Dendritic cell treated with granulocyte-macrophage colony-stimulating factor and Interleukin-4, amounts not matched to agents 40 ng/mL and 50 ng/mL, for 4 days (primary cell): ENCODE measurements at regions not wholly inside any gene's neighbourhood (a gene's known extent, or its start where the extent isn't known, plus 50 kb on each side); places are given as distances from the start of the nearest gene placed in this dataset.

Experiments
- H3K27ac Mint-ChIP-seq: one replicate; pipeline ENCODE4 v1.8.0; 2022; ENCODE audit warnings: mild to moderate bottlenecking, mixed read lengths
- H3K27me3 Mint-ChIP-seq: one replicate; pipeline ENCODE4 v1.8.0; 2022; ENCODE audit warnings: mild to moderate bottlenecking, mixed read lengths
- H3K36me3 Mint-ChIP-seq: one replicate; pipeline ENCODE4 v1.8.0; 2022; ENCODE audit warnings: low read depth, mixed read lengths
- H3K4me1 Mint-ChIP-seq: one replicate; pipeline ENCODE4 v1.8.0; 2022; ENCODE audit warnings: low read depth, mixed read lengths
- H3K4me3 Mint-ChIP-seq: one replicate; pipeline ENCODE4 v1.8.0; 2022; ENCODE audit warnings: mild to moderate bottlenecking, moderate library complexity, mixed read lengths
- H3K9me3 Mint-ChIP-seq: one replicate; pipeline ENCODE4 v1.8.0; 2022; ENCODE audit warnings: mixed read lengths
- intact Hi-C: fragments of 100-400 bp; cut with micrococcal nuclease; formaldehyde crosslinking; loops from one replicate; pipeline ENCODE4 v1.15.0; 2022

DNA sequence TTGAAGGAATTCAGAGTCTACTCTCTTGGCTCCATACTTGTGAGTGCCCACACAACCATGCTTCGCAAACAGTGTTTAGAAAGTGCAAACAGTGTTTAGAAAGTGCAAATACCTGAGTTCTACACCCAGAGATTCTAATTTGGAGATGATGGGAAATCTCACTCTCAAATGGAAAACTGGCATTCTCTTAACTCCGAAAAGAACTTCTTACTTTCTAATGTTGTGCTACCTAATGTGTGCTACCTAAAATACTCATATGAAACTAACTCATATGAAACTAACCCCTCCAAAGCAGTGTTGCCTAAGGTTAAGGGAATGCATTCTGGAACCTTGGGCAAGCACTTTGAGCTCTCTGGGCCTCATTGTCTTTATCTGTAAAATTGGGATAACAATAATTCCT, 55.5 kb upstream of the ZNF366 start:
- Mint-ChIP-seq H3K4me1 (no peaks in the 10 kb centered on the region), H3K27ac (no peak overlapping the region), H3K27me3 (peaks cover 5% of the 10 kb centered on the region)

DNA sequence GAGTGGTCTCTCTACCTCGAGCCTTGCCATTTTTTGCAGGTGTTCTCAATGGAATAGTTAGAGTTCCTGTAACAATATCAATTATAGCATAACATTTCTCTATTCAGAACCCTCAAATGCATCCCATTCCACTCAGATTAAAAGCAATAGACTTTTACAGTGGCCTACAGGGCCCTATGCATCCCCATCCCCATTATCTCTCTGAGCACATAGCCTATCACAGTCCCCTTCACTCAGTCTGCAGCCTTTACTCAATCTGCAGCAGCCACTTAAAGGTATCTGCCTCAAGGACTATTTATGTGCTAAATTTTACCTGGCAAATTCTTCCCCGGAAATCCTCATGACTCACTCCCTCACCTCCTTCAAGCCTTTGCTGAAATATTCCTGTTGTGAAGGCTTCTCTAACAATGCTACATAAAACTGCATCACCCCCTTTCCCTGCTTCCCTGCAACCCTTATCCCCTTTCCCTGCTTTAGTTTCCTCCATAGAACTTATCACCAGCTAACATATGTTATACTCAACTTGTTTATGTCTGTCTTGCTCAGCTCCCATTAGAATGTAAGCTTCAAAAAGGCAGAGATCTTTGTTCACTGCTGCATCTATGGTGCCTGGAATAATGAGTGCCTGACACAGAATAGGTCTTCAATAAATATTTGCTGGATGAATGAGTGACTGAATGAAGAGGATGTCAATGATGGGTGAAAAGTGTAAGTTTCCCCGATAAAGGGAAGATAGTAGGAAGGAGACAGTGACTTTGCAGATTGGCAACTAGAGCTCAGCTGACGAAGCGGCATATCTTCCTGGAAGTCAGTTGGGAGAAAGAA, 54.1 kb upstream of the ZNF366 start:
- H3K27me3 Mint-ChIP-seq, result peaks cover 15% of the 10 kb centered on the region
- H3K9me3 Mint-ChIP-seq, result no peaks in the 10 kb centered on the region
- no peak overlapping the region for H3K4me3 Mint-ChIP-seq
- no peaks in the 10 kb centered on the region for H3K36me3 Mint-ChIP-seq
- intact Hi-C loops, result no loop called here
- H3K27ac Mint-ChIP-seq, result no peak overlapping the region
- H3K4me1 Mint-ChIP-seq, result peaks cover 11% of the 10 kb centered on the region

More for the DNA sequence above, 55.5 kb upstream of the ZNF366 start:
- intact Hi-C loops, result no loop called here
- H3K9me3 Mint-ChIP-seq, result no peaks in the 10 kb centered on the region
- no peak overlapping the region for H3K4me3 Mint-ChIP-seq
- H3K36me3 Mint-ChIP-seq, result no peaks in the 10 kb centered on the region

DNA sequence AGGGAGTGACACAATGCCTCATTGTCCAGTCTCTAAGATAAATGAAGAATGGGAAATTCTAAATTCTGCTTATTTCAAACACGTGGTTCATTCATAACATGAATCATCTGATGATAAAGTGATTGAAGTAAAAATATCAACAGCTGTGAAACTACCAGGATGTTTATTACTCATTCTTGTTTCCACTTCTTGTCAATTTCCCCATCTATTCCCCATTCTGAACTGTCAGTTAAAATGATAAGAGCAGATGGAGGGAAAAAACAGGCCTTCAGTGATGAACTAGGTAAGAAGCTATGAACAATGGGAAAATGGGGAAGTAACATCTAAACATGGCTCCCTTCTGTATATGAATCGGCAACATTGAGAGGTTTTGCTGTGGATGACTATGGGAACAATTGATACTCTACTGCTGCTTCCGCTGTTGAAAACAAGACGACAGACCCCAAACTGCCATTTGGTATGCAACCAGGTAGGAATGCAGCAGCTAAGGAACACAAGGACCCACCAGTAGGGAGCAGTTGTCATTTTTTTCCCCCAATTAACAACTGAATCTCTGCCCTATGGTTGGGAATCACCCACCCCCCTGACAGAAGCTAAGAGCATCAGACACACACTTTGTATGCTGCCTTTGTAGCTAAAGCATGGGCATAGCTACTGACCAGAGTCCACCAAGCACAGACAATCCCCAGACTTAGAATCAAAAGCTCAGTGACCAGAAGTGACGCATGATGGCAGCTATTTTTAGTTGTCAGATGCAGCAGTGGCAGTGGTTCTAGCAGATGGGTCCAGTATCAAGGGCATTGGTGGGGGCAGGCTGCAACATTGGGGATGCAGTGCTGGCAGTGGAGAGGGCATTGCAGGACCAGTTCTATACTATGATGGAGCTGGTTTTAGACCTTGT, 52.9 kb upstream of the ZNF366 start:
- Mint-ChIP-seq H3K27me3 (peaks cover 19% of the 10 kb centered on the region), H3K36me3 (no peaks in the 10 kb centered on the region), H3K4me3 (no peak overlapping the region), H3K9me3 (no peaks in the 10 kb centered on the region), H3K27ac (no peak overlapping the region), H3K4me1 (peaks cover 17% of the 10 kb centered on the region)
- intact Hi-C loops, result no loop called here

DNA sequence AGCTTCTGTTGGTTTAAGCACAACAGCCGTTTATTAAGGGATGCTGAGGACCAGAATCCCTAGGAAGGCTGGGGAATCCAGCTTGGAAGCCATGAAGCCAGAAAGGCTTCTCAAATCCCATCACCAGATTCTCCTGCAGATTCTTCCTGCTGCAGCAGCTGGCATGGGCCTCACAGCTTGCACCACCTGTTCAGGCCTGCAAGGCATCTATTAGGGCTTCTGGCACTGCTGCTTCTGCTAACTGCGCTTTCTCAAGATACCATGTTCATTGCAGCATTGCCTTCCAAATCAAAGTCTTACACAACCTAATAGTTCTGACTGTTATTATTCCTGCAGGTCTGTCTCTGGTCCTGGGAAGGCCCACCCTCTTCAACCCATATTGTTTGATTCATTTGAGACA, 51.2 kb upstream of the ZNF366 start:
- peaks cover 17% of the 10 kb centered on the region for H3K4me1 Mint-ChIP-seq
- no peaks in the 10 kb centered on the region for H3K9me3 Mint-ChIP-seq
- peaks cover 22% of the 10 kb centered on the region for H3K27me3 Mint-ChIP-seq
- no peaks in the 10 kb centered on the region for H3K36me3 Mint-ChIP-seq
- intact Hi-C loops, result no loop called here
- H3K27ac Mint-ChIP-seq, result no peak overlapping the region
- H3K4me3 Mint-ChIP-seq, result no peak overlapping the region

DNA sequence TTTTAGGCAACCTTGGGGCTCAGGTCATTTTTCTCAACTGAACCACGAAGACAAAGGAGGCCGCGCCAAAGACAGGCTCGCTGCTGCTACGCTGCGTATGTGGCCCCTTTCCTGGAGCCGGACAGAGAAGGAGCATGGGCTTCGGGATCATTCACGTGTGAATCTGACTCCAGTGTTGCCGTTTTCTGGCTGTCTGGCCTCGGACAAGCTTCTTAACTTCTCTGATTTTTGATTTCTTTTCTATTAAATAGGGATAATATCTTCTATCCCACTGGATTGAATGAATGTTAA, 50.8 kb upstream of the ZNF366 start:
- intact Hi-C loops, result no loop called here
- H3K36me3 Mint-ChIP-seq, result no peaks in the 10 kb centered on the region
- peaks cover 17% of the 10 kb centered on the region for H3K4me1 Mint-ChIP-seq
- H3K27ac Mint-ChIP-seq, result no peak overlapping the region
- H3K27me3 Mint-ChIP-seq, result peaks cover 26% of the 10 kb centered on the region
- H3K4me3 Mint-ChIP-seq, result no peak overlapping the region
- no peaks in the 10 kb centered on the region for H3K9me3 Mint-ChIP-seq

DNA sequence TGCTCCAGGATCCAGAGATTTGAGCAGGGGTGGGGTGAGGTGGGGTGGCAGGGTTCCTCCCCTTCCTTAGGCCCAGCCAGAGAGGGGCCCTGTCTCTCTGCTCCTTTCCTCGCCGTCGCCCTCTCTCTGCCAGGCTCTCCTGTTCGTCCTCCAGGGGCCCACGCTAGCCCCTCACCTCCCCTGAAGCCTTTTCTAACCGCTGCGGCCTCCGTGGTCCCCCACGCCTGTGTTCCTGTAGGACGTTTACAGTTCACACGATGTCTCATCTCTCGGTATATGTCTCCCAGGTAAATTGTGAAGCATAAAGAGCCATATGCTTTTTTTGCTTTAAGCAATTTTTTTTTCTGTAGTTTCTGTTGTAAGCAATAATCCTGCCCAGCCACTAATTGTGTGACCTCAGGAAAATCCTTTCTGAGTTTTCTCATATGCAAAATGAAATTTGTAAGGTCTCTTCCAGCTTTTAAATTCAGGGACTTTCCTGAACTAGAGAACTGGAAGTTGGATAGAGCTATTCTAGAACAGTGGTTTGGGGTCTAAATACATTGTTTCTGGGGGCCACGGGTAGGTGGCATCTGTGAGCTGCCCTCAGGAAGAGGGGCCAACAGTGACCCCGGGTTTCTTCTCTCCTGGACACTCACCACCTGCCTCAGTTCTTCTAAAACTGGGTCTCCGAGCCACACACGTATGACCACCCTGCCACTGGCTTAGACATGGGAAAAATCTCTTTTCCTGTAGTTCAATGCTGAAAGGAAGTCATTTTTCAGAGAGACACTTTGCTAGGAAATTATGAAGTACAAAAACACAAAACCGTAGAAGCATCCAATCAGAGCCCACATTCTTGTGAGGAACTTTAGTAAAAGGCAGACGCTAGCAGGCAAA, 50.2 kb upstream of the ZNF366 start:
- intact Hi-C loops, result no loop called here
- peaks cover 26% of the 10 kb centered on the region for H3K27me3 Mint-ChIP-seq
- no peaks in the 10 kb centered on the region for H3K36me3 Mint-ChIP-seq
- H3K9me3 Mint-ChIP-seq, result no peaks in the 10 kb centered on the region
- H3K27ac Mint-ChIP-seq, result peak overlapping the region; percentile 86
- peaks cover 21% of the 10 kb centered on the region for H3K4me1 Mint-ChIP-seq
- H3K4me3 Mint-ChIP-seq, result peak overlapping the region; percentile 82
